ENCODE measurements at regions not wholly inside any gene's neighbourhood (a gene's known extent, or its start where the extent isn't known, plus 50 kb on each side); places are given as distances from the start of the nearest gene placed in this dataset.

- H3K4me1 Mint-ChIP-seq = 0 out of 2 replicates have a peak, but pooled peaks cover 3% of the 10 kb centered on the region
- H3K27ac Mint-ChIP-seq = no peak overlapping the region
- CTCF ChIA-PET = no interaction called here
- ATAC-seq (no peak), DNase-seq (ENCODE audit: low spot score) (no peak)
- no peak overlapping the region for H3K4me3 Mint-ChIP-seq
- 0 out of 2 replicates have a peak, but pooled peaks cover 3% of the 10 kb centered on the region for H3K36me3 Mint-ChIP-seq
- H3K9me3 Mint-ChIP-seq = peaks cover 13% of the 10 kb centered on the region
- TF ChIP-seq TCF7 (CRISPR knock-in tag; IDR thresholded peaks at IDR 0.05; ENCODE audit: low read depth) (no peak), GTF2I (CRISPR knock-in tag; conservative IDR thresholded peaks at IDR 0.05) (no peak), FOXJ3 (CRISPR knock-in tag; IDR thresholded peaks at IDR 0.05; ENCODE audit: borderline replicate concordance) (no peak), STAT6 (CRISPR knock-in tag; conservative IDR thresholded peaks at IDR 0.05; ENCODE audit: low read depth) (no peak), FOXP4 (CRISPR knock-in tag; IDR thresholded peaks at IDR 0.05) (no peak), MLX (CRISPR knock-in tag; IDR thresholded peaks at IDR 0.05) (no peak), RELA (CRISPR knock-in tag; IDR thresholded peaks at IDR 0.05; ENCODE audit: borderline replicate concordance) (no peak), SMAD3 (CRISPR knock-in tag; IDR thresholded peaks at IDR 0.05; ENCODE audit: borderline replicate concordance) (no peak), ATF3 (CRISPR knock-in tag; conservative IDR thresholded peaks at IDR 0.05) (no peak), MXD4 (CRISPR knock-in tag; IDR thresholded peaks at IDR 0.05; ENCODE audit: borderline replicate concordance) (no peak), HMGXB4 (CRISPR knock-in tag; IDR thresholded peaks at IDR 0.05) (no peak), ZNF512 (CRISPR knock-in tag; IDR thresholded peaks at IDR 0.05; ENCODE audit: borderline replicate concordance) (no peak), JUN (CRISPR knock-in tag; IDR thresholded peaks at IDR 0.05) (no peak), SP1 (CRISPR knock-in tag; conservative IDR thresholded peaks at IDR 0.05) (no peak), CTCF (IDR thresholded peaks at IDR 0.05) (no peak), FOXK1 (CRISPR knock-in tag; IDR thresholded peaks at IDR 0.05) (no peak), TEAD4 (CRISPR knock-in tag; IDR thresholded peaks at IDR 0.05) (no peak), ZSCAN18 (CRISPR knock-in tag; IDR thresholded peaks at IDR 0.05) (no peak), PRDM15 (CRISPR knock-in tag; IDR thresholded peaks at IDR 0.05) (no peak)
- no peaks in the 10 kb centered on the region for H3K27me3 Mint-ChIP-seq (ENCODE audit: low read depth)
- POLR2A ChIA-PET = no interaction called here
These were observed 375.2 kb downstream of the PLPP3 start for GRCh38 chr1:56204206-56204605.
